SK-N-SH (cell line): ENCODE measurements at regions not wholly inside any gene's neighbourhood (a gene's known extent, or its start where the extent isn't known, plus 50 kb on each side); places are given as distances from the start of the nearest gene placed in this dataset.
"Not testable (repeated sequence)": the region's sequence is repeated elsewhere in the genome, so short reads cannot be mapped to it uniquely, and the experiment has no call there.

Experiments
- CTCF ChIA-PET: fragments of 300-600, 350-600 bp; formaldehyde crosslinking; extraction: SDS; loops from one replicate; lab custom pipeline; 2021; lab: Yijun Ruan, JAX
- POLR2A ChIA-PET: fragments of 350-600 bp; sonication (Branson Sonifier 250); formaldehyde crosslinking; extraction: SDS; loops from one replicate; lab custom pipeline; 2020; ENCODE audit warnings: antibody characterized with exemption, inconsistent platforms; lab: Yijun Ruan, JAX
- DNase-seq: peaks from one replicate; pipeline ENCODE4 v3.0.0; 2012
- H2AFZ ChIP-seq: fragments of 200-600 bp; sonication (generic); 2 replicates; pipeline ENCODE4 v1.8.1; 2016; ENCODE audit warnings: antibody characterized with exemption, mild to moderate bottlenecking, low read depth
- H3F3A ChIP-seq: fragments of 200-600 bp; sonication (generic); replicated peaks from 2 replicates; pipeline ENCODE3; 2016; ENCODE audit warnings: antibody characterized with exemption, mild to moderate bottlenecking; ENCODE audit not compliant: insufficient read depth
- H3K27ac ChIP-seq, 2 experiments: fragments of 200-500 bp in 1 of 2; fragments of 200-600 bp in 1 of 2; sonication (Bioruptor generic) in 1 of 2; sonication (generic), shearing (Covaris generic) in 1 of 2; 2 replicates each; pipeline versions ENCODE4 v1.5.1 to v1.6.1; 2014 to 2016; ENCODE audit warnings: low read depth in 2 of 2, inconsistent platforms in 1 of 2, low read length in 1 of 2, mild to moderate bottlenecking in 1 of 2, mixed read lengths in 1 of 2
- H3K27me3 ChIP-seq: fragments of 200-600 bp; sonication (generic), shearing (Covaris generic); 2 replicates; pipeline ENCODE4 v1.6.1; 2016; ENCODE audit warnings: mixed run types; ENCODE audit not compliant: insufficient read depth
- H3K36me3 ChIP-seq, 2 experiments: fragments of 200-500 bp in 1 of 2; fragments of 200-600 bp in 1 of 2; sonication (Bioruptor generic) in 1 of 2; sonication (generic) in 1 of 2; replicated peaks in 1 of 2; 2 replicates each; pipeline versions ENCODE3 to v1.5.1; 2014 to 2016; ENCODE audit warnings: low read length in 1 of 2, mild to moderate bottlenecking in 1 of 2; ENCODE audit not compliant: insufficient read depth in 2 of 2, control insufficient read depth in 1 of 2
- H3K4me1 ChIP-seq, 2 experiments: fragments of 200-500 bp in 1 of 2; fragments of 200-600 bp in 1 of 2; sonication (Bioruptor generic) in 1 of 2; sonication (generic), shearing (Covaris generic) in 1 of 2; 2 replicates each; pipeline versions ENCODE4 v1.5.1 to v1.6.1; 2014 to 2016; ENCODE audit warnings: low read depth in 1 of 2, low read length in 1 of 2, mixed run types in 1 of 2; ENCODE audit not compliant: insufficient read depth in 2 of 2, control insufficient read depth in 1 of 2
- H3K4me2 ChIP-seq: fragments of 200-600 bp; sonication (generic), shearing (Covaris generic); 2 replicates; pipeline ENCODE4 v1.6.1; 2017; ENCODE audit warnings: mixed run types
- H3K4me3 ChIP-seq, 2 experiments: fragments of 200-500 bp in 1 of 2; fragments of 200-600 bp in 1 of 2; sonication (Bioruptor generic) in 1 of 2; sonication (generic), shearing (Covaris generic) in 1 of 2; 2 replicates each; pipeline versions ENCODE4 v1.5.1 to v1.8.1; 2014 to 2016; ENCODE audit warnings: low read depth in 2 of 2, inconsistent platforms in 1 of 2, low read length in 1 of 2, mild to moderate bottlenecking in 1 of 2, mixed read lengths in 1 of 2, moderate library complexity in 1 of 2
- H3K79me2 ChIP-seq: fragments of 200-600 bp; sonication (generic); 2 replicates; pipeline ENCODE4 v1.8.1; 2017; ENCODE audit warnings: mild to moderate bottlenecking; ENCODE audit not compliant: insufficient read depth
- H3K9ac ChIP-seq: fragments of 200-600 bp; sonication (generic); 2 replicates; pipeline ENCODE4 v1.6.1; 2017; ENCODE audit warnings: mixed run types
- H3K9me2 ChIP-seq: fragments of 200-600 bp; sonication (generic); 2 replicates; pipeline ENCODE4 v1.6.1; 2017; ENCODE audit warnings: mixed run types
- H3K9me3 ChIP-seq: fragments of 200-600 bp; sonication (generic); 2 replicates; pipeline ENCODE4 v1.6.1; 2017; ENCODE audit warnings: mixed run types, mild to moderate bottlenecking, moderate library complexity
- H4K20me1 ChIP-seq: fragments of 200-600 bp; sonication (generic); 2 replicates; pipeline ENCODE4 v1.6.1; 2017; ENCODE audit warnings: mild to moderate bottlenecking, mixed run types; ENCODE audit not compliant: insufficient read depth
- FOSL2 ChIP-seq: IDR thresholded peaks from 2 replicates; pipeline ENCODE4 v1.4.0; 2012; ENCODE audit warnings: low read depth, mild to moderate bottlenecking, moderate library complexity, borderline replicate concordance
- FOXJ3 ChIP-seq: sonication (generic); formaldehyde crosslinking; IDR thresholded peaks from 2 replicates; pipeline ENCODE4 v1.5.1; 2020; ENCODE audit warnings: mild to moderate bottlenecking, missing genetic modification reagents
- GATA2 ChIP-seq: sonication (generic); formaldehyde crosslinking; IDR thresholded peaks from 2 replicates; pipeline ENCODE4 v1.5.0; 2020; ENCODE audit warnings: mild to moderate bottlenecking, missing genetic modification reagents
- MEF2A ChIP-seq: IDR thresholded peaks from 2 replicates; pipeline ENCODE4 v1.4.0; 2012; ENCODE audit warnings: low read depth, borderline replicate concordance
- NFIC ChIP-seq: IDR thresholded peaks from 2 replicates; pipeline ENCODE4 v1.4.0; 2012; ENCODE audit warnings: borderline replicate concordance
- POLR2AphosphoS5 ChIP-seq: IDR thresholded peaks from 2 replicates; pipeline ENCODE4 v1.6.1; 2012; ENCODE audit warnings: low read depth, low read length
- RCOR1 ChIP-seq: fragments of 150-350 bp; IDR thresholded peaks from 2 replicates; pipeline ENCODE4 v1.6.1; 2017; ENCODE audit warnings: antibody characterized with exemption, low read length
- REST ChIP-seq: IDR thresholded peaks from 2 replicates; pipeline ENCODE4 v1.6.1; 2012; ENCODE audit warnings: mild to moderate bottlenecking, low read depth, low read length, moderate library complexity
- ZBTB33 ChIP-seq: IDR thresholded peaks from 2 replicates; pipeline ENCODE4 v1.4.0; 2012; ENCODE audit warnings: low read depth, borderline replicate concordance
- WGBS: methylation state at CpG from one replicate; pipeline ENCODE4 v1.1.6; 2017; ENCODE audit warnings: low lambda C conversion rate; 5-methylcytosine and 5-hydroxymethylcytosine counted together
- TF ChIP-seq, protein P1 (sequence below): IDR thresholded peaks from 2 replicates; pipeline ENCODE4 v1.4.0; 2012; ENCODE audit warnings: low read depth, borderline replicate concordance
- TF ChIP-seq, protein P2 (sequence below): fragments of 200-600 bp; sonication (generic); IDR thresholded peaks from 2 replicates; pipeline ENCODE4 v1.6.1; 2017; ENCODE audit warnings: antibody characterized with exemption, mild to moderate bottlenecking, moderate library complexity

DNA sequence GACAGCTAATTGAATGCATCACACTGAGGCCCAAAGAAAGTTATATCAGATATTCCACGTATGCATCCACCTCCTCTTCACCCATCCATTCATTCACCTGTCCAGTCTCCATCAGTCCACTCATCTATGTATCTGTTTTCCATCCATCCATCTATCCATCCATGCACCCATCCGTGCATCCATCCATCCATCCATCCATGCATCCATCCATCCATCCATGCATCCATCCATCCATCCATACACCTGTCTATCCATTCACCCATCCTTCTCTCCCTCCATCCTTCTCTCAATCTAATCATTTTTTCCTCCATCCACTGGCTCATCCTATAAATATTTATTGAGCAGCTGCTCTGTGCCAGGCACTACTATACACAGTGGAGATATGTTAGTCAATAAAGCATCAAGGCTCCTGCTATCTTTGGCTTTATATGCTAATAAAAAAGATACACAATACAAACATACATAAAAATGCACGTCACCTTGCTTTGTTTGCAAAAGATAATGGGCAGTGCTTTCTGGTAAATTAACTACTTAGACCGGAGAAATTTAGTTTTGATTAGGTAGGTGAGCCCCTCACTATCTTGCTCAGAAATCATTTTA is 442.0 kb upstream of the KLF6 start (continued):
- no peak for TF ChIP-seq ZBTB33

DNA sequence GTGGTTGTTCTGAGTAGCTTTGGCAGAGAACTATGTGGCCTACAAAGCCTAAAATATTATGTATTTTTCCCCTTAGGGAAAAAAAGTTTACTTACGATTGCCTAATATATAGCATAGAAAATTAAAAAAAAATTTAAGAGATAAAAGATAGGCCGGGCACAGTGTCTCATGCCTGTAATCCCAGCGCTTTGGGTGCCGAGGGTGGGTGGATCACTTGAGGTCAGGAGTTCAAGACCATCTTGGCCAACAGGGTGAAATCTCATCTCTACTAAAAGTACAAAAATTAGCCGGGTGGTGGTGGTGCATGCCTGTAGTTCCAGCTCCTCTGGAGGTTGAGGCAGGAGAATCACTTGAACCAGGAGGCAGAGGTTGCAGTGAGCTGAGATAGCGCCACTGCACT is 439.2 kb upstream of the KLF6 start:
- H3K4me1 ChIP-seq: no peaks in the 10 kb centered on the region
- peaks cover 3% of the 10 kb centered on the region for H3K79me2 ChIP-seq
- H3K36me3 ChIP-seq: peaks cover 0 to 8% of the 10 kb centered on the region in 2 experiments
- no peak overlapping the region for H2AFZ ChIP-seq
- H3K27ac ChIP-seq: no peak overlapping the region
- no peaks in the 10 kb centered on the region for H3F3A ChIP-seq
- no peak overlapping the region for H3K9ac ChIP-seq
- no peak overlapping the region for H3K4me3 ChIP-seq
- ChIA-PET CTCF (no interaction called here), POLR2A (no interaction called here)
- no peaks in the 10 kb centered on the region for H4K20me1 ChIP-seq
- H3K9me3 ChIP-seq: no peaks in the 10 kb centered on the region
- no peaks in the 10 kb centered on the region for H3K27me3 ChIP-seq
- H3K4me2 ChIP-seq: no peak overlapping the region
- TF ChIP-seq RCOR1 (no peak), GATA2 (CRISPR knock-in tag) (no peak), MEF2A (no peak), POLR2AphosphoS5 (no peak), FOXJ3 (CRISPR knock-in tag) (no peak), FOSL2 (no peak), NFIC (no peak), REST (no peak)
- TF ChIP-seq, protein P1, sequence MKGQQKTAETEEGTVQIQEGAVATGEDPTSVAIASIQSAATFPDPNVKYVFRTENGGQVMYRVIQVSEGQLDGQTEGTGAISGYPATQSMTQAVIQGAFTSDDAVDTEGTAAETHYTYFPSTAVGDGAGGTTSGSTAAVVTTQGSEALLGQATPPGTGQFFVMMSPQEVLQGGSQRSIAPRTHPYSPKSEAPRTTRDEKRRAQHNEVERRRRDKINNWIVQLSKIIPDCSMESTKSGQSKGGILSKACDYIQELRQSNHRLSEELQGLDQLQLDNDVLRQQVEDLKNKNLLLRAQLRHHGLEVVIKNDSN: no peak
- TF ChIP-seq, protein P2, sequence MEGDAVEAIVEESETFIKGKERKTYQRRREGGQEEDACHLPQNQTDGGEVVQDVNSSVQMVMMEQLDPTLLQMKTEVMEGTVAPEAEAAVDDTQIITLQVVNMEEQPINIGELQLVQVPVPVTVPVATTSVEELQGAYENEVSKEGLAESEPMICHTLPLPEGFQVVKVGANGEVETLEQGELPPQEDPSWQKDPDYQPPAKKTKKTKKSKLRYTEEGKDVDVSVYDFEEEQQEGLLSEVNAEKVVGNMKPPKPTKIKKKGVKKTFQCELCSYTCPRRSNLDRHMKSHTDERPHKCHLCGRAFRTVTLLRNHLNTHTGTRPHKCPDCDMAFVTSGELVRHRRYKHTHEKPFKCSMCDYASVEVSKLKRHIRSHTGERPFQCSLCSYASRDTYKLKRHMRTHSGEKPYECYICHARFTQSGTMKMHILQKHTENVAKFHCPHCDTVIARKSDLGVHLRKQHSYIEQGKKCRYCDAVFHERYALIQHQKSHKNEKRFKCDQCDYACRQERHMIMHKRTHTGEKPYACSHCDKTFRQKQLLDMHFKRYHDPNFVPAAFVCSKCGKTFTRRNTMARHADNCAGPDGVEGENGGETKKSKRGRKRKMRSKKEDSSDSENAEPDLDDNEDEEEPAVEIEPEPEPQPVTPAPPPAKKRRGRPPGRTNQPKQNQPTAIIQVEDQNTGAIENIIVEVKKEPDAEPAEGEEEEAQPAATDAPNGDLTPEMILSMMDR: no peak
- WGBS: 98% methylated on average over 6 of the region's 6 CpGs
- no peak for DNase-seq
- no peaks in the 10 kb centered on the region for H3K9me2 ChIP-seq

DNA sequence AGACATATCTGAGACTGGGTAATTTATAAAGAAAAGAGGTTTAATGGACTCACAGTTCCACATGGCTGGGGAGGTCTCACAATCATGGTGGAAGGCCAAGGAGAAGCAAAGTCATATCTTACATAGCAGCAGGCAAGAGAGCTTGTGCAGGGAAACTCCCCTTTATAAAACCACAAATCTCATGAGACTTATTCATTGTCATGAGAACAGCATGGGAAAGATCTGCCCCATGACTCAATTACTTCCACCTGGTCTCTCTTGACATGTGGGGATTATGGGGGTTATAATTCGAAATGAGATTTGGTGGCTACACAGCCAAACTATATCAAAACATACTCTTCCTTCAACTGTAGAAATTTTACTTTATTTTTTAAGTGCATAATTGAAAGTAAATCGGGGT is 436.3 kb upstream of the KLF6 start:
- CTCF ChIA-PET, H3K27ac ChIP-seq, H3F3A ChIP-seq: not testable (repeated sequence)

More for the DNA sequence above, 436.3 kb upstream of the KLF6 start:
- H3K9ac ChIP-seq, POLR2A ChIA-PET, H2AFZ ChIP-seq, H3K36me3 ChIP-seq, DNase-seq, H3K79me2 ChIP-seq, H3K4me2 ChIP-seq, H4K20me1 ChIP-seq, H3K9me2 ChIP-seq, H3K9me3 ChIP-seq, H3K27me3 ChIP-seq, H3K4me3 ChIP-seq: not testable (repeated sequence)
- WGBS: 80% methylated on average over 2 of the region's 2 CpGs
- H3K4me1 ChIP-seq: peaks cover under 1 to 12% of the 10 kb centered on the region in 2 experiments; a peak in 3 of 4 replicates
